Upper lobe of right lung (tissue), 1 donor: ENCODE measurements at regions not wholly inside any gene's neighbourhood (a gene's known extent, or its start where the extent isn't known, plus 50 kb on each side); places are given as distances from the start of the nearest gene placed in this dataset.
"Not testable (repeated sequence)": the region's sequence is repeated elsewhere in the genome, so short reads cannot be mapped to it uniquely, and the experiment has no call there.

Source experiments
- ATAC-seq: fragments of 200-7000 bp; cut with Tn5 transposase; one replicate; pipeline ENCODE4 v1.9.1; 2020; ENCODE audit warnings: mild to moderate bottlenecking, moderate library complexity
- DNase-seq: peaks from one replicate; pipeline ENCODE4 v3.0.0-alpha.2; 2020
- H3K27ac ChIP-seq: fragments of 200-600 bp; one replicate; pipeline ENCODE4 v1.8.0; 2022
- H3K27me3 ChIP-seq: fragments of 200-600 bp; one replicate; pipeline ENCODE4 v1.8.0; 2022; ENCODE audit warnings: mild to moderate bottlenecking
- H3K36me3 ChIP-seq: fragments of 200-600 bp; one replicate; pipeline ENCODE4 v1.8.0; 2022
- H3K4me1 ChIP-seq: fragments of 200-600 bp; one replicate; pipeline ENCODE4 v1.8.0; 2022
- H3K4me3 ChIP-seq: fragments of 200-600 bp; one replicate; pipeline ENCODE4 v1.8.0; 2022; ENCODE audit warnings: mild to moderate bottlenecking
- H3K9me3 ChIP-seq: fragments of 200-600 bp; one replicate; pipeline ENCODE4 v1.8.0; 2022
- intact Hi-C: fragments of 100-400 bp; cut with DNase I; formaldehyde crosslinking; loops from one replicate; pipeline ENCODE4 v1.11.0; 2022
- TF ChIP-seq, protein P1 (sequence below): fragments of 200-600 bp; IDR thresholded peaks from one replicate; pipeline ENCODE4 v1.8.0; 2022; ENCODE audit warnings: antibody characterized with exemption
- donor health status: DM: no; HTN: yes; CAD: no; lungs with severe emphysema.

GRCh38 chr7:15085366-15085765 is 182.8 kb upstream of the DGKB start:
- Histone ChIP-seq H3K27ac (no peak overlapping the region), H3K9me3 (no peaks in the 10 kb centered on the region), H3K4me3 (no peak overlapping the region), H3K36me3 (no peaks in the 10 kb centered on the region), H3K27me3 (no peaks in the 10 kb centered on the region), H3K4me1 (no peaks in the 10 kb centered on the region)
- TF ChIP-seq, protein P1, sequence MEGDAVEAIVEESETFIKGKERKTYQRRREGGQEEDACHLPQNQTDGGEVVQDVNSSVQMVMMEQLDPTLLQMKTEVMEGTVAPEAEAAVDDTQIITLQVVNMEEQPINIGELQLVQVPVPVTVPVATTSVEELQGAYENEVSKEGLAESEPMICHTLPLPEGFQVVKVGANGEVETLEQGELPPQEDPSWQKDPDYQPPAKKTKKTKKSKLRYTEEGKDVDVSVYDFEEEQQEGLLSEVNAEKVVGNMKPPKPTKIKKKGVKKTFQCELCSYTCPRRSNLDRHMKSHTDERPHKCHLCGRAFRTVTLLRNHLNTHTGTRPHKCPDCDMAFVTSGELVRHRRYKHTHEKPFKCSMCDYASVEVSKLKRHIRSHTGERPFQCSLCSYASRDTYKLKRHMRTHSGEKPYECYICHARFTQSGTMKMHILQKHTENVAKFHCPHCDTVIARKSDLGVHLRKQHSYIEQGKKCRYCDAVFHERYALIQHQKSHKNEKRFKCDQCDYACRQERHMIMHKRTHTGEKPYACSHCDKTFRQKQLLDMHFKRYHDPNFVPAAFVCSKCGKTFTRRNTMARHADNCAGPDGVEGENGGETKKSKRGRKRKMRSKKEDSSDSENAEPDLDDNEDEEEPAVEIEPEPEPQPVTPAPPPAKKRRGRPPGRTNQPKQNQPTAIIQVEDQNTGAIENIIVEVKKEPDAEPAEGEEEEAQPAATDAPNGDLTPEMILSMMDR, result no peak
- intact Hi-C loops, result no loop called here
- DNase-seq, result no peak
- no peak for ATAC-seq

GRCh38 chr7:15084368-15084767 is 181.8 kb upstream of the DGKB start:
- Histone ChIP-seq H3K36me3 (no peaks in the 10 kb centered on the region), H3K4me1 (no peaks in the 10 kb centered on the region), H3K9me3 (no peaks in the 10 kb centered on the region), H3K27me3 (no peaks in the 10 kb centered on the region), H3K4me3 (no peak overlapping the region), H3K27ac (no peak overlapping the region)
- TF ChIP-seq, protein P1, result no peak
- DNase-seq (no peak), ATAC-seq (no peak)
- intact Hi-C loops, result no loop called here

DNA sequence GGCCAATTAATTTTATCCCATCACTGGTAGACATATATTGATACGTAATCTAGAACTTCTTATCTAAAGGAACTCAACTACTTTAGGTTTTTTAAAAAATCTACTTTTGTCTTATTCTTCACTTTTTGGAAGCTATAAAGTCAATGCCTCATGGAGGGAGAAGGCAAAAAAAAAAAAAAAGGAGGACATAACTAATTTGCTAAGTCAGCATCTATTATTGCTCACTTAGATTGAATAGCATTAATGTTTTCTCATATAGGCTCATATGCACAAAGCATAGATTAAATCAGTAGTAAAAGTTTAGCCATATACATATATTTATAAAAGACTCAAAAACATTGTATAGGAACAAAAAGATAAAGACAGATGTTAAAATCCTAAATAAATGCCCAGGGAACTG is 179.3 kb upstream of the DGKB start:
- intact Hi-C loops, result no loop called here
- Histone ChIP-seq H3K4me3 (no peak overlapping the region), H3K27ac (no peak overlapping the region), H3K27me3 (no peaks in the 10 kb centered on the region), H3K9me3 (no peaks in the 10 kb centered on the region), H3K36me3 (no peaks in the 10 kb centered on the region), H3K4me1 (no peaks in the 10 kb centered on the region)
- no peak for ATAC-seq
- DNase-seq, result no peak
- TF ChIP-seq, protein P1, result no peak

- Histone ChIP-seq H3K27me3 (no peaks in the 10 kb centered on the region), H3K36me3 (no peaks in the 10 kb centered on the region), H3K27ac (no peak overlapping the region), H3K4me3 (no peak overlapping the region), H3K4me1 (no peaks in the 10 kb centered on the region), H3K9me3 (no peaks in the 10 kb centered on the region)
- ATAC-seq (no peak), DNase-seq (no peak)
- intact Hi-C loops, result no loop called here
- TF ChIP-seq, protein P1, result no peak
Observed at GRCh38 chr7:15073301-15073700, 170.8 kb upstream of the DGKB start.

DNA sequence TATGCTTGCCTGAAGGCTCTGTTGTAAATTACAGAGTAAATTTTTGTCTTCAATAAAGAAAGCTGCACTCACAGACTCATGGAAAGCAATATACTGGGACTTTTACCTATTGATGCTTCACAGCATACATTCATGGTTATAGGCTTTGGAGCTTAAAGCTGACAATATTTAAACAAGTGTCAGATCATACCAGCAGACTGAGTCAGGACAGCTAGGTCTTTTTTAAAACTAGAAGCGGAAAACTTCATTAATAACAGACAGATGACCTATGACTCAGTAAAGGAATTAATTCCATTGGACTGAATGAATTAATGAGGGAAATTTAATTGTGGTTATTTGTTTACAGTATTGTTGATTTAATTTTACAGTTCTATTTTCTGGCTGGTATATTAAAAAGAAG is 165.8 kb upstream of the DGKB start:
- no peak overlapping the region for H3K4me3 ChIP-seq
- no peaks in the 10 kb centered on the region for H3K27me3 ChIP-seq
- H3K4me1 ChIP-seq, result no peaks in the 10 kb centered on the region
- H3K27ac ChIP-seq, result no peak overlapping the region
- DNase-seq (no peak), ATAC-seq (no peak)
- TF ChIP-seq, protein P1, result no peak
- intact Hi-C loops, result no loop called here
- H3K9me3 ChIP-seq, result no peaks in the 10 kb centered on the region
- no peaks in the 10 kb centered on the region for H3K36me3 ChIP-seq

- DNase-seq, result no peak
- no peaks in the 10 kb centered on the region for H3K9me3 ChIP-seq
- H3K4me3 ChIP-seq, result no peak overlapping the region
- TF ChIP-seq, protein P1, result no peak
- no peaks in the 10 kb centered on the region for H3K27me3 ChIP-seq
- no peak for ATAC-seq
- no peaks in the 10 kb centered on the region for H3K36me3 ChIP-seq
- intact Hi-C loops, result no loop called here
- no peak overlapping the region for H3K27ac ChIP-seq
- H3K4me1 ChIP-seq, result no peaks in the 10 kb centered on the region
Observed at GRCh38 chr7:15057272-15057671, 154.7 kb upstream of the DGKB start.

GRCh38 chr7:15054304-15054703 is 151.8 kb upstream of the DGKB start:
- DNase-seq, H3K9me3 ChIP-seq, ATAC-seq, H3K4me1 ChIP-seq, H3K27me3 ChIP-seq, H3K4me3 ChIP-seq, H3K36me3 ChIP-seq, intact Hi-C loops, H3K27ac ChIP-seq: not testable (repeated sequence)
